GM12878 (cell line): ENCODE measurements at regions not wholly inside any gene's neighbourhood (a gene's known extent, or its start where the extent isn't known, plus 50 kb on each side); places are given as distances from the start of the nearest gene placed in this dataset.

Experiments used
- CBX5 ChIP-seq: sonication (generic); IDR thresholded peaks from 2 replicates; pipeline ENCODE4 v1.6.1; 2016; ENCODE audit warnings: low read depth, moderate library complexity, mild to moderate bottlenecking, inconsistent platforms
- CEBPB ChIP-seq, 2 experiments: fragments of 150-350 bp in 1 of 2; IDR thresholded peaks; 2 replicates each; pipeline ENCODE4 v1.6.1; 2012 to 2014; ENCODE audit warnings: low read depth in 2 of 2, low read length in 2 of 2, borderline replicate concordance in 1 of 2, inconsistent platforms in 1 of 2
- ETV6 ChIP-seq, 2 experiments: fragments of 450-650 bp in 1 of 2; IDR thresholded peaks in 1 of 2; conservative IDR thresholded peaks in 1 of 2; 2 replicates each; pipeline ENCODE4 v1.6.1; 2014; ENCODE audit warnings: antibody characterized with exemption in 1 of 2, borderline replicate concordance in 1 of 2, low read depth in 1 of 2, mild to moderate bottlenecking in 1 of 2, moderate library complexity in 1 of 2
- FOXM1 ChIP-seq: IDR thresholded peaks from 2 replicates; pipeline ENCODE4 v1.6.1; 2012; ENCODE audit warnings: low read depth, mild to moderate bottlenecking, inconsistent platforms, low read length, moderate library complexity
- GABPA ChIP-seq: IDR thresholded peaks from 2 replicates; pipeline ENCODE4 v1.6.1; 2014; ENCODE audit warnings: antibody characterized with exemption, low read depth, mild to moderate bottlenecking, inconsistent platforms
- MEF2A ChIP-seq: IDR thresholded peaks from 2 replicates; pipeline ENCODE4 v1.6.1; 2011; ENCODE audit warnings: low read depth, mild to moderate bottlenecking, low read length, moderate library complexity; ENCODE audit not compliant: insufficient read depth
- SIN3A ChIP-seq: IDR thresholded peaks from 2 replicates; pipeline ENCODE4 v1.6.1; 2012; ENCODE audit warnings: low read depth, low read length, improper control_type of control experiment
- STAT1 ChIP-seq: fragments of 450-650 bp; conservative IDR thresholded peaks from 2 replicates; pipeline ENCODE4 v1.6.1; 2014; ENCODE audit warnings: antibody characterized with exemption, mild to moderate bottlenecking
- WRNIP1 ChIP-seq: IDR thresholded peaks from 2 replicates; pipeline ENCODE4 v1.6.1; 2011; ENCODE audit warnings: low read depth, low read length, improper control_type of control experiment, borderline replicate concordance
- TF ChIP-seq, protein P1 (sequence below), 3 experiments: IDR thresholded peaks in 2 of 3; conservative IDR thresholded peaks in 1 of 3; 2 replicates each; pipeline ENCODE4 v1.5.1; 2011; ENCODE audit warnings: low read depth in 3 of 3, low read length in 3 of 3, mild to moderate bottlenecking in 3 of 3, control low read depth in 2 of 3, moderate library complexity in 2 of 3, inconsistent platforms in 1 of 3, mixed read lengths in 1 of 3; ENCODE audit not compliant: control insufficient read depth in 2 of 3, insufficient read depth in 1 of 3; ENCODE audit errors: extremely low read depth in 1 of 3
- TF ChIP-seq, protein P2 (sequence below): IDR thresholded peaks from 2 replicates; pipeline ENCODE4 v1.6.1; 2012; ENCODE audit warnings: low read length, inconsistent platforms
- TF ChIP-seq, protein P3 (sequence below): IDR thresholded peaks from 2 replicates; pipeline ENCODE4 v1.6.1; 2011; ENCODE audit warnings: mild to moderate bottlenecking, low read depth, low read length, moderate library complexity; ENCODE audit not compliant: insufficient replicate concordance
- TF ChIP-seq, protein P4 (sequence below): fragments of 450-650 bp; IDR thresholded peaks from 2 replicates; pipeline ENCODE4 v1.6.1; 2017; ENCODE audit warnings: antibody characterized with exemption, mild to moderate bottlenecking, moderate library complexity
- TF ChIP-seq, protein P5 (sequence below): IDR thresholded peaks from 2 replicates; pipeline ENCODE4 v1.6.1; 2011; ENCODE audit warnings: borderline replicate concordance, low read depth, mild to moderate bottlenecking, moderate library complexity, low read length; ENCODE audit not compliant: insufficient read depth, poor library complexity, severe bottlenecking

DNA sequence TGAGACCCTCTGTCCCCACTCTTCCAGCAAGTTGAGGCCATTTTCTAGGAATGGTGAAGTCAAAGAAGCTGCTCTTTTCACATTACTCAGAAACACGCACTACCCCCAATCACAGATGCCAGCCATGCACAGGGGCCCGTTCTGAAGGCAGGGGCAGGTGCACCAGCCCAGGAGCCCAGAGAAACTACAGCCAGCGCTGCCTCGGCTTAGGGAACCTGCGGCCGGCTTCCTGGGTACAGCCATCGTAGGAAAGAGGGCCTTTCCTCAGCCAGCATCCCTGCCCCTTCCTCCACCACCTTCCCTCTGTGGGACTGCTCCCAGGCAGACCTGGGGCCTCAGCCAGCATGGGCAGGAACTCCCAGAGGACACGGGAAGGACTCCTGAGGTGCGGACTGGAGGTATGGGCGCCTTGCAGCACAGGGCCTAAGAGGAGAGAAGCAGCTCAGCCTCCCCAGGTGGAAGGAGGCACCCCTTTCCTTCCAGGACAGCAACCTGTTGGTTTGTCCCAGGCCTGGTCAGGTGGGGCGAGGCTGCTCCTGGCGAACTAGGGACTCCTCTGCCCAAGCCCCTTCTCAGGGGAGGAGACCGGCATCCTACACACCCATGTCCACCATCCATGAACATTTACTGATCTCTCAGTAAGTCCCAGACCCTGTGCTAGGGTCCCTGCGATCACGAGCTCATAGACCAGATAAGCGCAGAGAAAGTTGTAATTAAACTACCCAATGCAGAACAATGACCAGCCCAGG is 99.0 kb upstream of the ID2 start:
- TF ChIP-seq, protein P1, sequence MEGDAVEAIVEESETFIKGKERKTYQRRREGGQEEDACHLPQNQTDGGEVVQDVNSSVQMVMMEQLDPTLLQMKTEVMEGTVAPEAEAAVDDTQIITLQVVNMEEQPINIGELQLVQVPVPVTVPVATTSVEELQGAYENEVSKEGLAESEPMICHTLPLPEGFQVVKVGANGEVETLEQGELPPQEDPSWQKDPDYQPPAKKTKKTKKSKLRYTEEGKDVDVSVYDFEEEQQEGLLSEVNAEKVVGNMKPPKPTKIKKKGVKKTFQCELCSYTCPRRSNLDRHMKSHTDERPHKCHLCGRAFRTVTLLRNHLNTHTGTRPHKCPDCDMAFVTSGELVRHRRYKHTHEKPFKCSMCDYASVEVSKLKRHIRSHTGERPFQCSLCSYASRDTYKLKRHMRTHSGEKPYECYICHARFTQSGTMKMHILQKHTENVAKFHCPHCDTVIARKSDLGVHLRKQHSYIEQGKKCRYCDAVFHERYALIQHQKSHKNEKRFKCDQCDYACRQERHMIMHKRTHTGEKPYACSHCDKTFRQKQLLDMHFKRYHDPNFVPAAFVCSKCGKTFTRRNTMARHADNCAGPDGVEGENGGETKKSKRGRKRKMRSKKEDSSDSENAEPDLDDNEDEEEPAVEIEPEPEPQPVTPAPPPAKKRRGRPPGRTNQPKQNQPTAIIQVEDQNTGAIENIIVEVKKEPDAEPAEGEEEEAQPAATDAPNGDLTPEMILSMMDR (IDR thresholded peaks at IDR 0.05 in 2 of 3, conservative IDR thresholded peaks at IDR 0.05 in 1 of 3; ENCODE audit: control insufficient read depth in 2 of 3, extremely low read depth in 1 of 3, insufficient read depth in 1 of 3, low read depth in 3 of 3, low read length in 3 of 3) = no peak
- TF ChIP-seq ETV6 (conservative IDR thresholded peaks at IDR 0.05 in 1 of 2, IDR thresholded peaks at IDR 0.05 in 1 of 2; ENCODE audit: borderline replicate concordance in 1 of 2, low read depth in 1 of 2) (no peak), CBX5 (no peak), CEBPB (IDR thresholded peaks at IDR 0.05; ENCODE audit: borderline replicate concordance in 1 of 2, low read depth in 2 of 2, low read length in 2 of 2) (no peak), SIN3A (no peak), FOXM1 (no peak), GABPA (no peak), STAT1 (no peak), WRNIP1 (no peak), MEF2A (no peak)
- TF ChIP-seq, protein P2, sequence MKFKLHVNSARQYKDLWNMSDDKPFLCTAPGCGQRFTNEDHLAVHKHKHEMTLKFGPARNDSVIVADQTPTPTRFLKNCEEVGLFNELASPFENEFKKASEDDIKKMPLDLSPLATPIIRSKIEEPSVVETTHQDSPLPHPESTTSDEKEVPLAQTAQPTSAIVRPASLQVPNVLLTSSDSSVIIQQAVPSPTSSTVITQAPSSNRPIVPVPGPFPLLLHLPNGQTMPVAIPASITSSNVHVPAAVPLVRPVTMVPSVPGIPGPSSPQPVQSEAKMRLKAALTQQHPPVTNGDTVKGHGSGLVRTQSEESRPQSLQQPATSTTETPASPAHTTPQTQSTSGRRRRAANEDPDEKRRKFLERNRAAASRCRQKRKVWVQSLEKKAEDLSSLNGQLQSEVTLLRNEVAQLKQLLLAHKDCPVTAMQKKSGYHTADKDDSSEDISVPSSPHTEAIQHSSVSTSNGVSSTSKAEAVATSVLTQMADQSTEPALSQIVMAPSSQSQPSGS = no peak
- TF ChIP-seq, protein P3, sequence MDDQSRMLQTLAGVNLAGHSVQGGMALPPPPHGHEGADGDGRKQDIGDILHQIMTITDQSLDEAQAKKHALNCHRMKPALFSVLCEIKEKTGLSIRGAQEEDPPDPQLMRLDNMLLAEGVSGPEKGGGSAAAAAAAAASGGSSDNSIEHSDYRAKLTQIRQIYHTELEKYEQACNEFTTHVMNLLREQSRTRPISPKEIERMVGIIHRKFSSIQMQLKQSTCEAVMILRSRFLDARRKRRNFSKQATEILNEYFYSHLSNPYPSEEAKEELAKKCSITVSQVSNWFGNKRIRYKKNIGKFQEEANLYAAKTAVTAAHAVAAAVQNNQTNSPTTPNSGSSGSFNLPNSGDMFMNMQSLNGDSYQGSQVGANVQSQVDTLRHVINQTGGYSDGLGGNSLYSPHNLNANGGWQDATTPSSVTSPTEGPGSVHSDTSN = no peak
- TF ChIP-seq, protein P4, sequence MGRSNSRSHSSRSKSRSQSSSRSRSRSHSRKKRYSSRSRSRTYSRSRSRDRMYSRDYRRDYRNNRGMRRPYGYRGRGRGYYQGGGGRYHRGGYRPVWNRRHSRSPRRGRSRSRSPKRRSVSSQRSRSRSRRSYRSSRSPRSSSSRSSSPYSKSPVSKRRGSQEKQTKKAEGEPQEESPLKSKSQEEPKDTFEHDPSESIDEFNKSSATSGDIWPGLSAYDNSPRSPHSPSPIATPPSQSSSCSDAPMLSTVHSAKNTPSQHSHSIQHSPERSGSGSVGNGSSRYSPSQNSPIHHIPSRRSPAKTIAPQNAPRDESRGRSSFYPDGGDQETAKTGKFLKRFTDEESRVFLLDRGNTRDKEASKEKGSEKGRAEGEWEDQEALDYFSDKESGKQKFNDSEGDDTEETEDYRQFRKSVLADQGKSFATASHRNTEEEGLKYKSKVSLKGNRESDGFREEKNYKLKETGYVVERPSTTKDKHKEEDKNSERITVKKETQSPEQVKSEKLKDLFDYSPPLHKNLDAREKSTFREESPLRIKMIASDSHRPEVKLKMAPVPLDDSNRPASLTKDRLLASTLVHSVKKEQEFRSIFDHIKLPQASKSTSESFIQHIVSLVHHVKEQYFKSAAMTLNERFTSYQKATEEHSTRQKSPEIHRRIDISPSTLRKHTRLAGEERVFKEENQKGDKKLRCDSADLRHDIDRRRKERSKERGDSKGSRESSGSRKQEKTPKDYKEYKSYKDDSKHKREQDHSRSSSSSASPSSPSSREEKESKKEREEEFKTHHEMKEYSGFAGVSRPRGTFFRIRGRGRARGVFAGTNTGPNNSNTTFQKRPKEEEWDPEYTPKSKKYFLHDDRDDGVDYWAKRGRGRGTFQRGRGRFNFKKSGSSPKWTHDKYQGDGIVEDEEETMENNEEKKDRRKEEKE = no peak
- TF ChIP-seq, protein P5, sequence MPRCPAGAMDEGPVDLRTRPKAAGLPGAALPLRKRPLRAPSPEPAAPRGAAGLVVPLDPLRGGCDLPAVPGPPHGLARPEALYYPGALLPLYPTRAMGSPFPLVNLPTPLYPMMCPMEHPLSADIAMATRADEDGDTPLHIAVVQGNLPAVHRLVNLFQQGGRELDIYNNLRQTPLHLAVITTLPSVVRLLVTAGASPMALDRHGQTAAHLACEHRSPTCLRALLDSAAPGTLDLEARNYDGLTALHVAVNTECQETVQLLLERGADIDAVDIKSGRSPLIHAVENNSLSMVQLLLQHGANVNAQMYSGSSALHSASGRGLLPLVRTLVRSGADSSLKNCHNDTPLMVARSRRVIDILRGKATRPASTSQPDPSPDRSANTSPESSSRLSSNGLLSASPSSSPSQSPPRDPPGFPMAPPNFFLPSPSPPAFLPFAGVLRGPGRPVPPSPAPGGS = no peak
